ENCODE measurements at regions not wholly inside any gene's neighbourhood (a gene's known extent, or its start where the extent isn't known, plus 50 kb on each side); places are given as distances from the start of the nearest gene placed in this dataset.
"Not testable (repeated sequence)": the region's sequence is repeated elsewhere in the genome, so short reads cannot be mapped to it uniquely, and the experiment has no call there.

- Histone ChIP-seq H3K9me3 (ENCODE audit: control insufficient read depth, low read length) (no peaks in the 10 kb centered on the region), H3K27ac (ENCODE audit: insufficient read depth, low read length, poor library complexity, severe bottlenecking) (no peak overlapping the region), H3K4me3 (ENCODE audit: insufficient read depth, low read depth, low read length, poor library complexity, severe bottlenecking) (no peak overlapping the region), H3K4me1 (ENCODE audit: control insufficient read depth, insufficient read depth, low read length, poor library complexity, severe bottlenecking) (no peaks in the 10 kb centered on the region), H3K36me3 (ENCODE audit: control insufficient read depth, insufficient read depth, low read length) (no peaks in the 10 kb centered on the region), H3K27me3 (replicated peaks; ENCODE audit: control insufficient read depth, insufficient read depth, low read length, poor library complexity, severe bottlenecking) (peaks cover 4% of the 10 kb centered on the region)
- DNase-seq = no peak
Observed at GRCh38 chr22:49392841-49393510, 434.7 kb downstream of the BRD1 start.

GRCh38 chr22:49392247-49392646 lies 435.4 kb downstream of the BRD1 start:
- Histone ChIP-seq H3K27ac (ENCODE audit: insufficient read depth, low read length, poor library complexity, severe bottlenecking) (no peak overlapping the region), H3K4me1 (ENCODE audit: control insufficient read depth, insufficient read depth, low read length, poor library complexity, severe bottlenecking) (no peaks in the 10 kb centered on the region), H3K36me3 (ENCODE audit: control insufficient read depth, insufficient read depth, low read length) (no peaks in the 10 kb centered on the region), H3K27me3 (replicated peaks; ENCODE audit: control insufficient read depth, insufficient read depth, low read length, poor library complexity, severe bottlenecking) (peaks cover 4% of the 10 kb centered on the region), H3K4me3 (ENCODE audit: insufficient read depth, low read depth, low read length, poor library complexity, severe bottlenecking) (no peak overlapping the region), H3K9me3 (ENCODE audit: control insufficient read depth, low read length) (no peaks in the 10 kb centered on the region)
- DNase-seq = no peak

GRCh38 chr22:49391436-49391835 lies 436.2 kb downstream of the BRD1 start:
- no peaks in the 10 kb centered on the region for H3K36me3 ChIP-seq (ENCODE audit: control insufficient read depth, insufficient read depth, low read length)
- H3K9me3 ChIP-seq (ENCODE audit: control insufficient read depth, low read length) = no peaks in the 10 kb centered on the region
- no peaks in the 10 kb centered on the region for H3K4me1 ChIP-seq (ENCODE audit: control insufficient read depth, insufficient read depth, low read length, poor library complexity, severe bottlenecking)
- peaks cover 4% of the 10 kb centered on the region for H3K27me3 ChIP-seq (replicated peaks; ENCODE audit: control insufficient read depth, insufficient read depth, low read length, poor library complexity, severe bottlenecking)
- H3K27ac ChIP-seq (ENCODE audit: insufficient read depth, low read length, poor library complexity, severe bottlenecking) = no peak overlapping the region
- DNase-seq = no peak
- H3K4me3 ChIP-seq (ENCODE audit: insufficient read depth, low read depth, low read length, poor library complexity, severe bottlenecking) = no peak overlapping the region

- H3K36me3 ChIP-seq (ENCODE audit: control insufficient read depth, insufficient read depth, low read length) = no peaks in the 10 kb centered on the region
- DNase-seq = no peak
- no peaks in the 10 kb centered on the region for H3K4me1 ChIP-seq (ENCODE audit: control insufficient read depth, insufficient read depth, low read length, poor library complexity, severe bottlenecking)
- H3K27me3 ChIP-seq (replicated peaks; ENCODE audit: control insufficient read depth, insufficient read depth, low read length, poor library complexity, severe bottlenecking) = peaks cover 4% of the 10 kb centered on the region
- no peak overlapping the region for H3K4me3 ChIP-seq (ENCODE audit: insufficient read depth, low read depth, low read length, poor library complexity, severe bottlenecking)
- H3K9me3 ChIP-seq (ENCODE audit: control insufficient read depth, low read length) = no peaks in the 10 kb centered on the region
- no peak overlapping the region for H3K27ac ChIP-seq (ENCODE audit: insufficient read depth, low read length, poor library complexity, severe bottlenecking)
Observed at GRCh38 chr22:49390954-49391353, 436.7 kb downstream of the BRD1 start.

- H3K4me3 ChIP-seq (ENCODE audit: insufficient read depth, low read depth, low read length, poor library complexity, severe bottlenecking); H3K27me3 ChIP-seq (replicated peaks; ENCODE audit: control insufficient read depth, insufficient read depth, low read length, poor library complexity, severe bottlenecking); H3K9me3 ChIP-seq (ENCODE audit: control insufficient read depth, low read length); H3K36me3 ChIP-seq (ENCODE audit: control insufficient read depth, insufficient read depth, low read length); H3K27ac ChIP-seq (ENCODE audit: insufficient read depth, low read length, poor library complexity, severe bottlenecking); H3K4me1 ChIP-seq (ENCODE audit: control insufficient read depth, insufficient read depth, low read length, poor library complexity, severe bottlenecking); DNase-seq: not testable (repeated sequence)
Observed at GRCh38 chr22:49383909-49384308, 443.8 kb downstream of the BRD1 start.

- no peaks in the 10 kb centered on the region for H3K9me3 ChIP-seq (ENCODE audit: control insufficient read depth, low read length)
- no peaks in the 10 kb centered on the region for H3K27me3 ChIP-seq (replicated peaks; ENCODE audit: control insufficient read depth, insufficient read depth, low read length, poor library complexity, severe bottlenecking)
- no peaks in the 10 kb centered on the region for H3K36me3 ChIP-seq (ENCODE audit: control insufficient read depth, insufficient read depth, low read length)
- H3K27ac ChIP-seq (ENCODE audit: insufficient read depth, low read length, poor library complexity, severe bottlenecking) = no peak overlapping the region
- no peak for DNase-seq
- no peaks in the 10 kb centered on the region for H3K4me1 ChIP-seq (ENCODE audit: control insufficient read depth, insufficient read depth, low read length, poor library complexity, severe bottlenecking)
- H3K4me3 ChIP-seq (ENCODE audit: insufficient read depth, low read depth, low read length, poor library complexity, severe bottlenecking) = no peak overlapping the region
Observed at GRCh38 chr22:49382451-49382735, 445.3 kb downstream of the BRD1 start.

GRCh38 chr22:49381595-49382450 lies 445.9 kb downstream of the BRD1 start:
- Histone ChIP-seq H3K4me3 (ENCODE audit: insufficient read depth, low read depth, low read length, poor library complexity, severe bottlenecking) (no peak overlapping the region), H3K36me3 (ENCODE audit: control insufficient read depth, insufficient read depth, low read length) (no peaks in the 10 kb centered on the region), H3K27ac (ENCODE audit: insufficient read depth, low read length, poor library complexity, severe bottlenecking) (no peak overlapping the region), H3K9me3 (ENCODE audit: control insufficient read depth, low read length) (no peaks in the 10 kb centered on the region), H3K4me1 (ENCODE audit: control insufficient read depth, insufficient read depth, low read length, poor library complexity, severe bottlenecking) (no peaks in the 10 kb centered on the region), H3K27me3 (replicated peaks; ENCODE audit: control insufficient read depth, insufficient read depth, low read length, poor library complexity, severe bottlenecking) (no peaks in the 10 kb centered on the region)
- no peak for DNase-seq

GRCh38 chr22:49380828-49381114 lies 446.9 kb downstream of the BRD1 start:
- no peak overlapping the region for H3K27ac ChIP-seq (ENCODE audit: insufficient read depth, low read length, poor library complexity, severe bottlenecking)
- H3K36me3 ChIP-seq (ENCODE audit: control insufficient read depth, insufficient read depth, low read length) = no peaks in the 10 kb centered on the region
- no peaks in the 10 kb centered on the region for H3K27me3 ChIP-seq (replicated peaks; ENCODE audit: control insufficient read depth, insufficient read depth, low read length, poor library complexity, severe bottlenecking)
- DNase-seq = no peak
- no peaks in the 10 kb centered on the region for H3K9me3 ChIP-seq (ENCODE audit: control insufficient read depth, low read length)
- no peaks in the 10 kb centered on the region for H3K4me1 ChIP-seq (ENCODE audit: control insufficient read depth, insufficient read depth, low read length, poor library complexity, severe bottlenecking)
- H3K4me3 ChIP-seq (ENCODE audit: insufficient read depth, low read depth, low read length, poor library complexity, severe bottlenecking) = no peak overlapping the region

- H3K27me3 ChIP-seq (replicated peaks; ENCODE audit: control insufficient read depth, insufficient read depth, low read length, poor library complexity, severe bottlenecking) = no peaks in the 10 kb centered on the region
- no peaks in the 10 kb centered on the region for H3K36me3 ChIP-seq (ENCODE audit: control insufficient read depth, insufficient read depth, low read length)
- DNase-seq = no peak
- no peaks in the 10 kb centered on the region for H3K9me3 ChIP-seq (ENCODE audit: control insufficient read depth, low read length)
- H3K4me1 ChIP-seq (ENCODE audit: control insufficient read depth, insufficient read depth, low read length, poor library complexity, severe bottlenecking) = no peaks in the 10 kb centered on the region
- H3K27ac ChIP-seq (ENCODE audit: insufficient read depth, low read length, poor library complexity, severe bottlenecking) = no peak overlapping the region
- H3K4me3 ChIP-seq (ENCODE audit: insufficient read depth, low read depth, low read length, poor library complexity, severe bottlenecking) = no peak overlapping the region
Observed at GRCh38 chr22:49380095-49380827, 447.4 kb downstream of the BRD1 start.

GRCh38 chr22:49377306-49377705 lies 450.4 kb downstream of the BRD1 start:
- Histone ChIP-seq H3K9me3 (ENCODE audit: control insufficient read depth, low read length) (no peaks in the 10 kb centered on the region), H3K36me3 (ENCODE audit: control insufficient read depth, insufficient read depth, low read length) (no peaks in the 10 kb centered on the region), H3K4me3 (ENCODE audit: insufficient read depth, low read depth, low read length, poor library complexity, severe bottlenecking) (no peak overlapping the region), H3K27me3 (replicated peaks; ENCODE audit: control insufficient read depth, insufficient read depth, low read length, poor library complexity, severe bottlenecking) (no peaks in the 10 kb centered on the region), H3K4me1 (ENCODE audit: control insufficient read depth, insufficient read depth, low read length, poor library complexity, severe bottlenecking) (no peaks in the 10 kb centered on the region), H3K27ac (ENCODE audit: insufficient read depth, low read length, poor library complexity, severe bottlenecking) (no peak overlapping the region)
- no peak for DNase-seq
